Fibroblast of skin of left biceps (primary cell): ENCODE measurements at regions not wholly inside any gene's neighbourhood (a gene's known extent, or its start where the extent isn't known, plus 50 kb on each side); places are given as distances from the start of the nearest gene placed in this dataset.
A peak's percentile ranks its signal among the peaks of the same experiment; 100 is the strongest.

Experiments used
- DNase-seq, 2 experiments: peaks; one replicate each; pipeline ENCODE4 v3.0.0-alpha.2; 2013; ENCODE audit warnings: low read depth in 2 of 2

- DNase-seq, result no peak
Observed at GRCh38 chrX:148363471-148364235, 136.8 kb upstream of the AFF2 start.

GRCh38 chrX:148365233-148365632 is 135.2 kb upstream of the AFF2 start:
- DNase-seq, result no peak

GRCh38 chrX:148371291-148371690 is 129.1 kb upstream of the AFF2 start:
- DNase-seq, result no peak

GRCh38 chrX:148372925-148373324 is 127.5 kb upstream of the AFF2 start:
- no peak for DNase-seq

- DNase-seq, result no peak
Observed at GRCh38 chrX:148376342-148376741, 124.1 kb upstream of the AFF2 start.

- no peak for DNase-seq
Observed at GRCh38 chrX:148380107-148380506, 120.3 kb upstream of the AFF2 start.

- DNase-seq, result peak in 1 of 2 experiments; percentile 17
Observed at GRCh38 chrX:148380650-148381561, 119.5 kb upstream of the AFF2 start.

GRCh38 chrX:148381603-148382002 is 118.8 kb upstream of the AFF2 start:
- DNase-seq, result no peak

GRCh38 chrX:148382983-148383382 is 117.4 kb upstream of the AFF2 start:
- DNase-seq, result no peak

- no peak for DNase-seq
Observed at GRCh38 chrX:148385471-148385870, 114.9 kb upstream of the AFF2 start.

GRCh38 chrX:148389629-148390028 is 110.8 kb upstream of the AFF2 start:
- no peak for DNase-seq

- DNase-seq, result no peak
Observed at GRCh38 chrX:148412006-148412405, 88.4 kb upstream of the AFF2 start.

- no peak for DNase-seq
Observed at GRCh38 chrX:148416142-148416541, 84.3 kb upstream of the AFF2 start.

- DNase-seq, result peak; percentile 22 to 27
Observed at GRCh38 chrX:148416931-148417330, 83.5 kb upstream of the AFF2 start.

- peak; percentile 17 to 19 for DNase-seq
Observed at GRCh38 chrX:148417934-148418333, 82.5 kb upstream of the AFF2 start.

- peak in 1 of 2 experiments; percentile 1 for DNase-seq
Observed at GRCh38 chrX:148422526-148422925, 77.9 kb upstream of the AFF2 start.

GRCh38 chrX:148424570-148424969 is 75.8 kb upstream of the AFF2 start:
- DNase-seq, result no peak

GRCh38 chrX:148426467-148426866 is 74.0 kb upstream of the AFF2 start:
- no peak for DNase-seq

GRCh38 chrX:148441387-148441786 is 59.0 kb upstream of the AFF2 start:
- DNase-seq, result no peak

GRCh38 chrX:148443216-148443615 is 57.2 kb upstream of the AFF2 start:
- no peak for DNase-seq

- DNase-seq, result no peak
Observed at GRCh38 chrX:148448686-148449085, 51.7 kb upstream of the AFF2 start.
